ENCODE measurements at regions not wholly inside any gene's neighbourhood (a gene's known extent, or its start where the extent isn't known, plus 50 kb on each side); places are given as distances from the start of the nearest gene placed in this dataset. TPM values are rescaled to one million over a fixed set of nuclear protein-coding genes. Genes with fewer than 3 reads are reported as not detected.

DNA sequence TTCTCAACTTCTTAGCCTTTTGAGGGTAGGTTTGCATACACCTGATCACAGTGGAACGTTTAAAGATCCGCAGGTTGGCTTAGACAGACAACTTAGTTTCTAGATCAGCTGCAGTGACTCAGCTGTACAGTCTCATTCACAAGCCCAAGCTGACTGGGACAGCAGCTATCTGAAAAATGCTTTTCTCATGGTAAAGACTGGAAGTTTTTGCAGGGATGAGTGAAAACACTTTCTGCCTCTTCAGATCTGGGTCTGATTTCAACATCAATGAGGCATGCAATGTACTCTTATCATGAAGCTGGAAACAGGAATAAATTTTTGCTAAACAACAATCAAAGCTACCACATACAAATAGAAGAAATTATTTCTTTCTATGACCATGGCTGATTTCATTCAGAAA, 61.1 kb upstream of the PTBP2 start:
- TF ChIP-seq, protein P1, sequence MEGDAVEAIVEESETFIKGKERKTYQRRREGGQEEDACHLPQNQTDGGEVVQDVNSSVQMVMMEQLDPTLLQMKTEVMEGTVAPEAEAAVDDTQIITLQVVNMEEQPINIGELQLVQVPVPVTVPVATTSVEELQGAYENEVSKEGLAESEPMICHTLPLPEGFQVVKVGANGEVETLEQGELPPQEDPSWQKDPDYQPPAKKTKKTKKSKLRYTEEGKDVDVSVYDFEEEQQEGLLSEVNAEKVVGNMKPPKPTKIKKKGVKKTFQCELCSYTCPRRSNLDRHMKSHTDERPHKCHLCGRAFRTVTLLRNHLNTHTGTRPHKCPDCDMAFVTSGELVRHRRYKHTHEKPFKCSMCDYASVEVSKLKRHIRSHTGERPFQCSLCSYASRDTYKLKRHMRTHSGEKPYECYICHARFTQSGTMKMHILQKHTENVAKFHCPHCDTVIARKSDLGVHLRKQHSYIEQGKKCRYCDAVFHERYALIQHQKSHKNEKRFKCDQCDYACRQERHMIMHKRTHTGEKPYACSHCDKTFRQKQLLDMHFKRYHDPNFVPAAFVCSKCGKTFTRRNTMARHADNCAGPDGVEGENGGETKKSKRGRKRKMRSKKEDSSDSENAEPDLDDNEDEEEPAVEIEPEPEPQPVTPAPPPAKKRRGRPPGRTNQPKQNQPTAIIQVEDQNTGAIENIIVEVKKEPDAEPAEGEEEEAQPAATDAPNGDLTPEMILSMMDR (IDR thresholded peaks at IDR 0.05; ENCODE audit: insufficient read depth, low read depth, low read length) = no peak
- Histone ChIP-seq H3K4me3 (ENCODE audit: low read depth, low read length) (no peak overlapping the region), H3K36me3 (ENCODE audit: control insufficient read depth, insufficient read depth, low read length) (no peaks in the 10 kb centered on the region), H3K27me3 (ENCODE audit: control insufficient read depth, insufficient read depth, low read length) (no peaks in the 10 kb centered on the region)
- CTCF ChIA-PET = no interaction called here
- no peak for DNase-seq (ENCODE audit: low read depth)
- POLR2A ChIA-PET = no interaction called here

Small RNAs in the stretch of these regions (small RNA-seq; reads per million reads assigned to genes)
- gene RNU1-130P (ENCODE audit: insufficient read length, low read depth, low replicate concordance) = not detected

Data from BJ (cell line).